GM21390 (cell line): ENCODE measurements at regions not wholly inside any gene's neighbourhood (a gene's known extent, or its start where the extent isn't known, plus 50 kb on each side); places are given as distances from the start of the nearest gene placed in this dataset.
"Not testable (repeated sequence)": the region's sequence is repeated elsewhere in the genome, so short reads cannot be mapped to it uniquely, and the experiment has no call there.

Source experiments
- ATAC-seq: cut with Tn5 transposase; IDR thresholded peaks from one replicate; pipeline ENCODE4 v1.9.1; 2021; ENCODE audit not compliant: unreplicated experiment

GRCh38 chr2:103361712-103362111 lies 599.9 kb downstream of the TMEM182 start:
- ATAC-seq, result no peak

GRCh38 chr2:103363639-103364038 lies 601.8 kb downstream of the TMEM182 start:
- no peak for ATAC-seq

GRCh38 chr2:103364177-103364576 lies 602.3 kb downstream of the TMEM182 start:
- no peak for ATAC-seq

- no peak for ATAC-seq
Observed at GRCh38 chr2:103365071-103365470, 603.2 kb downstream of the TMEM182 start.

GRCh38 chr2:103367877-103368276 lies 606.0 kb downstream of the TMEM182 start:
- ATAC-seq, result no peak

GRCh38 chr2:103383541-103383940 lies 621.7 kb downstream of the TMEM182 start:
- ATAC-seq, result no peak

GRCh38 chr2:103386872-103387271 lies 625.0 kb downstream of the TMEM182 start:
- no peak for ATAC-seq

GRCh38 chr2:103387888-103388287 lies 626.1 kb downstream of the TMEM182 start:
- ATAC-seq, result no peak

GRCh38 chr2:103396152-103396551 lies 634.3 kb downstream of the TMEM182 start:
- ATAC-seq, result no peak

- ATAC-seq, result no peak
Observed at GRCh38 chr2:103401621-103402020, 639.8 kb downstream of the TMEM182 start.

GRCh38 chr2:103402336-103402735 lies 640.5 kb downstream of the TMEM182 start:
- no peak for ATAC-seq

GRCh38 chr2:103402944-103403343 lies 641.1 kb downstream of the TMEM182 start:
- no peak for ATAC-seq

- not testable (repeated sequence) for ATAC-seq
Observed at GRCh38 chr2:103403388-103403787, 641.6 kb downstream of the TMEM182 start.

- ATAC-seq, result no peak
Observed at GRCh38 chr2:103410221-103410620, 648.4 kb downstream of the TMEM182 start.

- no peak for ATAC-seq
Observed at GRCh38 chr2:103419506-103419905, 657.7 kb downstream of the TMEM182 start.

GRCh38 chr2:103423100-103423499 lies 661.3 kb downstream of the TMEM182 start:
- no peak for ATAC-seq

GRCh38 chr2:103427567-103427966 lies 665.7 kb downstream of the TMEM182 start:
- no peak for ATAC-seq

- ATAC-seq, result no peak
Observed at GRCh38 chr2:103430191-103430590, 668.4 kb downstream of the TMEM182 start.

- ATAC-seq, result no peak
Observed at GRCh38 chr2:103435010-103435409, 673.2 kb downstream of the TMEM182 start.

- no peak for ATAC-seq
Observed at GRCh38 chr2:103437161-103437560, 675.3 kb downstream of the TMEM182 start.

GRCh38 chr2:103445347-103445746 lies 683.5 kb downstream of the TMEM182 start:
- ATAC-seq, result no peak

- ATAC-seq, result no peak
Observed at GRCh38 chr2:103448495-103448894, 686.7 kb downstream of the TMEM182 start.

- no peak for ATAC-seq
Observed at GRCh38 chr2:103451283-103451682, 689.5 kb downstream of the TMEM182 start.

- ATAC-seq, result no peak
Observed at GRCh38 chr2:103459283-103459682, 697.5 kb downstream of the TMEM182 start.
